Activated CD4-positive, alpha-beta T cell treated with anti-CD3 and anti-CD28 coated beads, Interleukin-2, amount 50 U/mL, for 1 hour (primary cell): ENCODE measurements at regions not wholly inside any gene's neighbourhood (a gene's known extent, or its start where the extent isn't known, plus 50 kb on each side); places are given as distances from the start of the nearest gene placed in this dataset.
A peak's percentile ranks its signal among the peaks of the same experiment; 100 is the strongest.

Experiments used
- DNase-seq: peaks from one replicate; pipeline ENCODE4 v3.0.0-alpha.2; 2020

DNA sequence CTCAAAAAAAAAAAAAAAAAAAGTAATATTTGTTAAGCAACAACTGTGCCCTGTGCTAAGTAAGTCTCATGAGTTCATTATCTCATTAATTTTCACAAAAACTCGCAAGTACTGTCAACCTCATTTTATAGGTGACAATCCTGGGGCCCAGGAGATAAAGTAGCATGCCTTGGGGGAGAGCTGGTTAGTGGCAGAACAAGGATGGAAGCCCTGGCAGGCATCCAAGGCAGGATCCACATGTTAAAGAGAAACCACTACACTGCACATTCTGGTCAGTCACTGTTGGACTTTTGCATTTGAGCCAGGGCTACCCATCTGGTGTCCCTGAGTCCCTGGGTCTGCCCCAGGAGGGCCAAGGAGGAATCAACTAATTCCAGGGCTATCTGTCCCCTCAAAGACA lies 54.6 kb downstream of the ZFP36L2 start:
- DNase-seq = no peak

DNA sequence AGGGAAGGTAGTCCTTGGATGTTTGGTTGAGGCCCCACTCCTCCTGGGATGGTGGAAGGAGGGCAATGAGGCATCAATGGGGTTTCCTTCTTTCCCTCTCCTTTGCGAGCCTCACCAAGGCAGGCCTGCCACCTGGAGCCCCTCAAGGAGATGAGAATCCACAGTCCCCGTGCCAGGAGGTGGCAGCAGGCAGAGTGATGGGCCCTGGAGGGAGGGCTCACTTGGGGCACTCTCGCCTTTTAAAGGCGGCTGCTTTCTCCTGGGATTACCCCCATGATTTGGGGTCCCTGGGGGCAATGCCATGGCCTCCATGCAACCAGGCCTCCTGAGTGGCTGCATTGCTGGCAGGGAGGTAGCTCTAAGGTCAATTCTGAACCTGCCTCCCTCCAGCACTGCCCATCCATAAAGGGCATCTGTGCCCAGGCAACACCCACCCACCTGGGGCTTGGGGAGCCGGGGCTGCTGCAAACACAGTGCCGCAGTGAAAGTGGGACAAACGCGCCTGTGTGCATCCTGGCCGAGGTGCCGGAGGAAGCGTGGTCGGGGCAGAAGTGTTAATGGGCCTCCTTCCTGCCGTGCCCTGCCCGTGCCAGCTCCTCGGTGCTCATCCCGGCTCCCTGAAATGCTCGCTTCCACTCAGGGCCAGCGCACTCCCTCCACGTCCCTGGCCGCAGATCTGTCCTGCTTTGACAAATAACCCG lies 55.9 kb downstream of the ZFP36L2 start:
- no peak for DNase-seq

DNA sequence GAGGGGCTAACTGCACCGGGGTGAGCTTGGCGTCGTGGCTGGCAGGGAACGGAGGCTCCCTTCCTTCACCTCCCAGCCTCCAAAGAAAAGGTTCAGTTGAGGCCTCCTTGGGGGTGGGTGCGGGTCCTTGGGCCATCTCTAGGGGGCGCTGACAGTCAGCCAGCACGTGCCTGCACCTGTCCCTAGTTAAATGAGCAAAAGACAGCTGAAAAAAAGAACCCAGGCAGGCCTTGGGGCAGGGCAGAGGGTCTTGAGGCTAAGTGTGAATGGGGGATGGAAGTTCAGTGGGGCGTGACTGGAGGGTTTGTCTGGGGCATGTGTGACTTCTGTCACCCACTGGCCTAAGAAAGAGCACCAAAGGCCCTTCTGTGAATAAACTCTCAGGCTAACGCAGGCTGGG lies 56.4 kb downstream of the ZFP36L2 start:
- DNase-seq = peak; percentile 70

DNA sequence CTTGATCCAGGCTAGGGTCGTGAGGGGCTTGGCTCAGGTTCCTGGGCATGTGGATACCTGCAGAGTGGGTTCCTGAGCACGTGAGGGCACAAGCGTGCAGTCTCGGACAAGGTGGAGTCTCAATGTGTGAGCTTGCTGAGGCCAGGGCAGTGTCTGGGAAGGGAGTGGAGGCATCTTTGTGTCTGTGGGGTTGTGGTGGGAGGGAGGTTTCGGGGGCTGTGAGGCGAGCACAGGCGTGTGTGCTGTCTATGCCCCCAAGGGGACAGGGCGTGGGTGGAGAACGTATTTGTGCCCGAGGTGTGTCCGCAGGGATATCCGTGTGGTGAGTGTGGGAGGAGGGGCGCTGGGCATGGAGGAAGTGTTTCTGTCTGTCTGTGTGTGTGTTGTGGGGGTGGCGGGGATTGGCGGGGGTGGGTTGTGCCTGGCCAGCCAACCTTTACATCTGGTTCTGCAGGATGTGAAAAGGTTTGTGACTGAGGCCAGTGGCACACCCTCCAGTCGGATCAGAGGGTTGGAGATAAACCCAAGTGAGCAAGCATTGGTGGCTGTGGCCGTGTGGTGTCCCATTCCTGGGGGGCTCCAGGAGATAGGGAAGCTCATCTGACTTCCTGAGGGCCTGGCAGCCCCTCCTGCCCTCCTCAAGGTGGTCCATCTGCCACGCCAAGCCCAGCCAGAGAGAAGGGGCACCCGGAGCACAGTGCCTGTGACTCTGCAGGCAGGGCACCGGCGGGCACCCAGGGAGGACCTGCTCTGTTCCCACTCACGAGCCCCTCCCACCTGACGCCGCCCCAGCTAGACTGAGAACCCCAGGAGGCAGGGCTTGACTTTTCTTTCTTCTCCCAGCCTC lies 57.1 kb downstream of the ZFP36L2 start:
- no peak for DNase-seq

DNA sequence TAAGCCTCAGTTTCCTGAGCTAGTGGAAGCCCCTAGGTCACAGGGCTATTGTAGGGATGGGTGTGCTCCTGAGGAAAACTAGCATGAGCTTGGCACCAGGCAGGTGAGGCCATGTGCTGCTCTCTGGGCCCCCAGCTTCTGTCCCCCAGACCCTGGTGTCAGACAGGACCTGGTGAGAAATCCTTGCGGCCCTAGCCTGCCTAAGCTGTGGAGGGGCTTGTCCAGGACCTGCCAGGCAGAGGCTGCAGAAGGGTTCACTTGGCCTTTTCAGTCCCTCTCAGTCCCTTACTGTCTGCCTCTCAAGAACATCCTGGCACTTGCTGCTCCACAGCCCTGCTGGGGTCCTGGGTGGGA lies 58.4 kb downstream of the ZFP36L2 start:
- DNase-seq = no peak

DNA sequence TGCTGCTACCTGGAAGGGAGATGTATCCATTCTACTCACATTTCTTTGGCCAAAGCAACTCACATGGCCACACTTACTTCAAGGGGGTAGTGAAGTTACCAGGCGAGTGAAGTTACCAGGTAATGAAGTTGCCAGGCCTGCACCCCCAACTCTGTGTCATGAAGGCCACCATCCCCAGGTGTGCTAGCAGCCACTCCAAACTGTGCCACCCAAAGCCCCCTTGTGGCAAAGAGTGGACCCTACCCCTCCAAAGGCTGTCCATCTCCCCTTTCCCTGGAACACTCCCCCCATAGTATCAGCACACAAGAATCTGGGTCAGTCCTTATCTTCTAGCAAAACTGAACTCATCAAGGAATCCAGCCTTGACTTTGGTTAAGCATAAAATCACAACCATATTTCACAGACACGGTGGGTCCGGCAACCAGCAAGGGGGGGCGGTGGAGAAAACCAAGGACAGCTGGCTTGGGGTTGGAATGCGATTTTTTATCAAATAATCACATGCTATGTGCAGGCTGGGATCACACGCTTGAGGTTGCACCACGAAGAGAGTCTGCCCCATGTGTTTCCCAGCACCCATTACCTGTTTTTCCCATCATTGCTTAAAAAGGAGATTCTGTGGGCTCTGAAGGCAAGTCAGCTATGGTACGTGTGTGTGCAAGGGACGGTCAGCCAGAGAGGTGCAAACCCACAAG lies 60.9 kb downstream of the ZFP36L2 start:
- DNase-seq = no peak

DNA sequence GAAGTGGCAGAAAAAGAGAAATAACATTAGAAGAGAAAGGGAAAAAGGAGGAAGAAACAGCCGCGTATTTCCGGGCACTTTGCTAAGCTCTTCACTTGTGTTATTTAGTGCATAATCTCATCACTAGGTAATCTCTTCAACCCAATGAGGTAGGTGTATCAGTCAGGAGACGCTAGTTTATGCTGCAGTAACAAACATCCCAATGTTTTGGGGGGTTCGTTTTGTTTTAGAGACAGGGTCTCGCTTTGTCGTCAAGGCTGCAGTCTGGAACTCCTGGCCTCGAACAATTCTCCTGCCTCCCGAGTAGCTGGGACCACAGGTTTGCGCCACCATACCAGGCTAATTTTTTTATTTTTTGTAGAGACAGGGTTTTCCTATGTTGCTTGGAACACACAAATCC lies 61.7 kb downstream of the ZFP36L2 start:
- DNase-seq = no peak

DNA sequence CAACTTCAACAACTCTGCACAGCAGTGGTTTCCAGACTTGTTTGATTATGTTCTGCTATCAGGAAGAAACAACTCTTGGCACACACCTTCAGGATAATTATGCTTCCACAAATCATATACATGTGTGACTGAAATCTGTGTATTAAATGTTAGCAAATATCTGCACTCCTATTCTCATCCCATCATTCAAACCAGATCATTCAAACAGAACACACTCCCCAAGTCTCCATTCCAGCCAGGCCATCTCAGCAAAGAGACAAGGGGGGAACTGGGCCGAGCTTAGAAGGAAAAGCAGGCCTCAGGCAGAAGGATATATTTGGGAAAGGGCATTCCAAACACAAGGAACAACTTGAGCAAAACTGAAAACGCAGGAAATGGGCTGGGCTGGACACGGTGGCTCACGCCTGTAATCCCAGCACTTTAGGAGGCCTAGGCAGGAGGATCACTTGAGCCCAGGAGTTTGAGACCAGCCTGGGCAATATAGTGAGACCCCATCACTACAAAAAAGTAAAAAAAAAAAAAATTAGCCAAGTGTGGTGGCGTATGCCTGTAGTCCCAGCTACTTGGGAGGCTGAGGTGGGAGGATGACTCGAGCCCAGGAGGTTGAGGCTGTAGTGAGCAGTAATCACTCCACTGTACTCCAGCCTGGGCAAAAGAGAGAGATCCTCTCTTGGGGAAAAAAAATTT lies 62.7 kb downstream of the ZFP36L2 start:
- DNase-seq = no peak

DNA sequence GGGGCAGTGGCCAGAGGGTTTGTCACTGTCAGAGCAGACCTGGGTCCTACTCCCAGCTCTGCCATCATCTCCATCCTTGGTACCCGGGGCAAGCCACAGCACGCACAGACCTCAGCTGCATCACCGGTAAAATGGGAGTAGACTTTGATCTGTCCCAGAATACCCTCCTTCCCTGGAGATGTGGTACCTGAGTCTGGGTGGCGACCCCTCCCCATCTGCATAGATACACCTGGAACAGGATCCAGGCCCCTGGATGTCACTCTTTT lies 64.0 kb downstream of the ZFP36L2 start:
- no peak for DNase-seq

DNA sequence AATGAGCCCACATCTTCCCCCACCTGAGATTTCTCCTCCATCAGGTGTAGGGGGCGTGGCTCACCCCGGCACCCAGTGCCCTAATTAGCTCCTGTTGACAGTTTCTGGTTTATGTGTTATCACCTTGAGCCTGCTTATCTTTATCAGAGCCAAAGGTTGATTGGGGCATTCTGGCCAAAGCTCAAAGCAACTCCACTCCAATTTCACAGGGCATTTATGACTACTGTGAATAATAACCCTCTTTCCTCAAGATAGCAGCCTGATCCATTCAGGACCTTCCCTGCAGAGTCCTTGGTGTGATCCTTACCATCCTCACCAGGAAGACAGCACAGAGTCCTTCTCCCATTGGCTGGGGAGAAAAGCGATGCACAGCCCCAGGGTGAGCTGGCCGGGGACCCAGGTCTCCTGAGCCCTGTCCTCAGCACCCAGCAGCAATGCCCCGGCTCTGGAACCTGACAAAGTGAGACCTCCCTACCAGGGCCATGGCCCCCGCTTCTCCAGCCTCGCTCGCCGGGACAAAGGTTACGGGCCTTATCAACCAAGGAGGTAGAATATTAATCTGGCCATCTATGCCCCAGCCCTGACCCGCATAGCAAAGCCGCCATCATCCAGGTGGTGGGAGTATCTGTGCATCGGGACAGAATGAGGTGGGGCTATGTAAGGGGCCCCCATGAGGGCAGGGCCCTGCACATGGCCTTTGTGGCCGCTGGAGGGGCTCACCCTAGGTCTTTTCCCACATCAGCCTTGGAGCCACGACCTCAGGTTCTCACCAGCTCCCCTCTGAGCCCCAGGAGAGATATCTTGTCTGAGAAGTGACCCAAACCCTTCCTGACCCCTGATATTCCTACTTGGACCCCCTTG lies 64.5 kb downstream of the ZFP36L2 start:
- DNase-seq = no peak

DNA sequence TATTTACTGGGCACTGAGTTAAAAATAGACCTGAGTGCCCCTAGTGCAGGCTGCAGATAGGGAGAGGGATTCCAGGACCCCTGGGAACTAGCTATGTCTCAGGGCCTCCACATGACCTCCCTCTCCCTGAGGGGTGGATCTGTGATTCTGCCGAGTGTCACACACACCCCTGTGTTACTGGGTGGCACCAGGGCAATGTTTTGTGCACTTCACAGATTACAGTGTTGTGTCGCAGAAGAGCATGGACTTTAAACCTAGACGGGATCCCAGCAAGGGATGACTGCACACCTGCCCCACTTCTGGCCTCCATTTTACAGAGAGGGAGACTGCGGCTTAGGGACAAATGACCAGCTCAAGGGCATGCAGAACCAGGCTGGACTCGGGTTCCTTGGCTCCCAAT lies 65.6 kb downstream of the ZFP36L2 start:
- DNase-seq = no peak

DNA sequence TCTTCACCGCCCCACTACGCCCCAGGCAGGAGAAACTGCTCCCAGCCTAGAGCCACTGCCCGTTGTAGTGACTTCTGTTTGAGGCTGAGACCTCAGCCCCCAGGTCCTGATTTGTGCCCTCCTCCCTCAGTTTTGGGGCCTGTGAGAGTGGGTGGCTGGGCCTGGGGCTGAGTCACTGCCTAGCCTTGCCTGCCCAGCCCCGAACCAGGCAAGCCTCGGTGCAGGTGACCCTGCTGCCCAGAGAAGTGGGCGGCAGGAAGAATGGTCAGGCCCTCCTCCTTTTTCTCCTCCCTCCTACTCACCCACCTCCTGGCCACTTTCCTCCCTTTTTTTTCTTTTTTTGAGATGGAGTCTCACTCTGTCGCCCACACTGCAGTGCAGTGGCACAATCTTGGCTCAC lies 66.6 kb downstream of the ZFP36L2 start:
- no peak for DNase-seq

DNA sequence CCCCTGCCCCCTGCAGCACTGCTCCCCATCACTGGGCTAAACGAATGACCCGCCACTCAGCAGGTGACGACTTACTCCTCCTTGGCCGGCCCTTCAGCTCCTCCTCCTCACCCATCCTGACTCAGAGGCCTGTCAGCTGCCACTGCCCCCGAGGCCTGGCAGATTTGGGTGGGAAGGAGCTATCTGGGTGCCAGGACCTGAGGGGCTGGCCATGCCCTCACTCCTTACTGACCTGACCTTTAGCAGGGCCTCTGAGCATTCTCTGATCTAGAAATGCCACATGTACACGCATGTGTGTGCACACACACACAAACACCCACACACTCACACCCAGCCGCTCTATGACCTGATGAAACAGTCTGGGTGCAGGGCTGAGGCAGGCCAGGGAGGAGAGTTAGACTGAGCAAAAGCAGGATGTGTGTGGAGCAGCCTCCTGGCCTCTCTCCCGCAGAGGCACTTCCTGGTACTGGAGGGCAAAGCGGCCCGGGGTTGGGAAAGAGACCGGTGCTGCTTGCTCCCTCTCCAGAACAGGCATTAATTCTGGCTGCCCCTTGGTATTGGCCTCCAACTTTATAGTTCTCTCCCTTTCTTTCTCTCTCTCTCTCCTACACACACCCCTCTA lies 68.0 kb downstream of the ZFP36L2 start:
- DNase-seq = peak; percentile 50

DNA sequence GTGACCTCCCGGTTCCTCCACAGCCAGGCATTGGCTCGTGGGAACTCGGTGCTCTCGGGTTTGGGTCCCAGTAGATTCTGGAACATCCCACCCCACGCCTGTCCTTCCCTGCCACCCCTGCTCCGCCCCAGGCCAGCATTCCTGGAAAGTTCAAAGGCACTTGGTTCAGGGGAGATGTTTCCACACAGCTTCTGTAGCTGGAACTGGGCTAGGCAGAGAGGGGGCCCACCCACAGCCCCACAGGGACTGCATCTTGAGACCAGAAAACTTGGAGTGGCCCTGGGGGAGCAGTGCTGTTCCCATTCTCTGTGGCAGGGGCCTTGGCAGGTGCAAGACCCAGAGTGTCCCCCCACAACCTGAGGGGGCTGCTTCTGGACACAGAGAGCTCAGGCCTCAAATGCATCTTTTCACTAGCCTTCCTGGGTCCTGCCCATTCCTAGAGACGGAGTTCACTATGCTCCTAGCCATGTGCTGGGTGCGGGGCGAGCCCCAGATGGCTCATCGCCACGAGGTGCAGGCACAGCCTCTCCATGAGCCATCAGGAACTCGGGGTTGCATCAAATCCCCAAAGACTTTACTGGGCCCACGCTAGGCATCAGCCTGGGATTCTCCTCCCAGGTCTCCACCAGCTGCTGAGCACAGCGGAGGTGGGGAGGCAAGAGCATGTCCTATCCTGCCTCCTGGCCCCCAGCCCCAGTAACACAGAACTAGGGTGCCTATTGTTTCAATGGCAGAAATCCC lies 68.7 kb downstream of the ZFP36L2 start:
- no peak for DNase-seq

DNA sequence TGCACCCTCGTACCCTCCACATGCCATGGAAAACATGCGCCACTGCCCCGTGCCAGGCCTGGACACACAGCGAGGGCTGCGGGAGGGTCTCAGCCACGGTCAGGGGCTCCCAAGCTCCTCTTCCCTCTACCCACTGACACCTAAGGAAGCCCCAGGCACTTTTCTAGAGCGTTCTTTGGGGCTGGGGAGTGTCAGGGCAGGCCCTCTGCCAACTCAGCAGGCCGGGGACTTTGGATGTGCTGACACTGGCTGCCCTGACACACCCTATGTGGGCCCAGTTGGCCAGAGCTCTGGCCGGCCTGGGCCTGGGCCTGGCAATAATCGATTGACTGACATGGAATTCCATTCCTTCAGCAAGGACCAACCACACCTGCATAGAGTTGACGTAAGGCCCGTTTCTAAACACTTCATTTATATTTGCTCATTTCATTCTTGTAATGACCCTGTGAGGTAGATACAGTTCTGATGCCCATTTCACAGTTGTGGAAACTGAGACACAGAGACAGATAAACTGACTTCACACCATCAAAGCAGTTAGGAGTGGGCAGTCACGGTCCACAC lies 70.5 kb downstream of the ZFP36L2 start:
- no peak for DNase-seq

DNA sequence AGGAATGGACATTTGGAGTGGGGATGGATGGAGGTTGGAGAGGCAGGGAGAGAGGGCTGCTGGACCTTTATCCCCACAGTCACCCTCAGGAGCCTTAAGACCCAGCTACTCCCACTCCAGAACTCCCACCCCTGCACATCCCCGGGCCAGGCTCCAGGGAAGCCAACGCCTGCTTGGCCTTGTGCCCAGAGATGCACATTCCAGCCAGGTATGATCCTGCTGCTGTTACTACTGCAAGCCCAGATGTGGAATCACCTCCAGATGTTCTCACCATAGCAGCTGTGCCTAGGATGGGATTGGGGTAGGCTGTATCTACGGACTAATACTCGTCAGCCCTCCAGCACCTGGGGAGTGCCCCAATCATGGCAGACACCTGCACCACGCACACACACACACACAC lies 71.7 kb downstream of the ZFP36L2 start:
- no peak for DNase-seq

DNA sequence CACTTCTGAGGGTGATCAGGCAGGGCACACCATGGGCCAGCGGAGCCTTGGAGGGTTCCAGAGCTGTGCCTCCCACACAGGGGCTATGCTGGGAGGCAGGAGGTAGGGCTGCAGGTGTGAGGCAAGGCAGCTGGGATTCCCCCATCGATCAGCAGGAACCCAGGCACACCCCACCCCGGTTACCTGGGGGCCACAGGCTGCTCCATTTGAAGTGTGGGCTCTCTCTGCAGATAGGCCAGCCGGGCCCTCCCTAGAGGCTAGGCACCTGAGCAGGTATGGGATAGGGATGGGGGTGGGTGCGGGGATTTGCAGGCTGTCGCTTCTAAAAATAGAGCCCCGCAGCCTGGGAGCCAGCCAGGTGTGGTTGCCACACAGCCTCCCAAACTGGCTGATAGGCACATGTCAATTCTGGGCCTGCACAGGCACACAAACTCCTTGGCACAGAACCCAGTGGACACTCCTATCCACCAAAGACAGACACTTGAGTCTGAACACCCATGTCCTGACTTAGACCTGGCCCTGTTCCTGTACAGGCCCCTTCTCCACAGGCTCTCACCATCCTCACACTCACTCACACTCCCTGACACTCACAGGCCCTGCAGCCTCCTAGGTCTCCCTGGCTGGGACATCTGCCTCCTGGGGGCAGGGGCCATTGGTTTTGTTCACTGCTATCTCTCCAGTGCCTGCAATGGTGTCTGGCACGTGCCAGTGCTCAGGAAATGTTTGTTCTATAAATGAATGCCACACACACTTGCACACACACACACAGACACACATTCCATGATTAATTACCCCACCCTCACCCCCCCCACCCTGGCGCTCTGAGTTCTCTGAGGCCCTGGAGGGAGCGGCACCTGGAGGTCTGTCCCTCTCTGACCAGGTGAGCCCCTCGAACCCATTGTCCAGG lies 73.4 kb downstream of the ZFP36L2 start:
- no peak for DNase-seq

DNA sequence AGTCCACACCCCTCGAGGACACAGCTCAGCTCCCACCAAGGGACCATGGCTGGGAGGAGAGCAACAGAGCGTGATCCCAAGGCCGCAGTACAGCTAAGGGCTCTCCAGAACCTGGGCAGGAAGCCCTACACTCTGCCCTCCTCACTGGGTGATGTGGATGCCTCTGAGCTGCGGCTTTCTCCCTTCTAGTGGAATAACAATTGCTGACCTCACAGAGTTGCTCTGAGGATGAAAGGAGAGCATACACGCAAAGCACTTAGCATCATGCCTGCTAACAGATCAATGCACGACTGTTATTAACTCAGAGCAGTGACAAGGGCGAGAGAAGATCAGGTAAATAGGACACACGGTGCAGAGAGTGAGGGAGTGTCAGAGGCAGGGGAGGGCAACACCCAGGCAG lies 74.2 kb downstream of the ZFP36L2 start:
- no peak for DNase-seq

DNA sequence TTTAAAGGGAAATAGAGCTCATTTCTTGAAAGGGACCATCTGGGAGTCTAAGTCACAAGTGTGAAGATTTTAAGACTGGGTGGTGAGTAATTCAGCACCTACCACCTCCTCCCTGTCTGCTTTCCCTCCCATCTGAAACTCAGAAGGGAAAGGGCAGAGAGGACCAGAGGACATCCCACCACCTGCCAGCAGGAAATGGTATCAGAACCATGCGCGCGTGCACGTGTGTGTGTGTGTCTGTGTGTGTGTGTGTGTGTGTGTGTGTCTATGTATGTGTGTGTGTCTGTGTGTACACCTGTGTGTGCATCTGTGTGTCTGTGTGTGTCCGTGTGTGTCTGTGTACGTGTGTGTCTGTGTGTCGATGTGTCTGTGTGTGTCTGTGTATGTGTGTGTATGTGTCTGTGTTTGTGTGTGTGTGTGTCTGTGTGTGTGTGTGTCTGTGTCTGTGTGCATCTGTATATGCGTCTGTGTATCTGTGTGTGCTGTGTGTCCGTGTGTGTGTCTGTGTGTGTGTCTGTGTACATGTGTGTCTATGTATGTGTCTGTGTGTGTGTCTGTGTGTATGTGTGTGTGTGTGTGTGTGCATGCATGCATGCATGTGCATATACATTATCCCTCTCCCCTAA lies 76.8 kb downstream of the ZFP36L2 start:
- DNase-seq = no peak

DNA sequence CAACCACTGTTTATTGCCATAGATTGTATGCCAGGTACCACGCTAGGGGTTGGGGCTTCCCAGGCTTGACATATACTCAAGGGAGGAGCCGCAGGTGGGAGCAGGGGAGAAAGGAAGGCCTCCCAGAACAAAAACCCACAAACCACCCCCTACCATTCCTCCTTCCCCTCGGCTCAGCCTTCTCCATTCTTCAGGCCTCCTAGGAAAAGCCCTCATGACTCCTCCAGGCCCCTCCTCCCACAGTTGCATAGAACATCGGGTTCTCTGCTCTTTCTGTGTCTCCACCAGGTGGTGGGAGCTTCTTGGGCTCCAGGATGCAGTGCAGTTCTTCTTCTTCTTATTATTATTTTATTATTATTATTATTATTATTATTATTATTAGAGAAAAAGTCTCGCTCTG lies 80.3 kb downstream of the ZFP36L2 start:
- DNase-seq = no peak
